ENCODE measurements at regions not wholly inside any gene's neighbourhood (a gene's known extent, or its start where the extent isn't known, plus 50 kb on each side); places are given as distances from the start of the nearest gene placed in this dataset.
"Not testable (repeated sequence)": the region's sequence is repeated elsewhere in the genome, so short reads cannot be mapped to it uniquely, and the experiment has no call there.

DNA sequence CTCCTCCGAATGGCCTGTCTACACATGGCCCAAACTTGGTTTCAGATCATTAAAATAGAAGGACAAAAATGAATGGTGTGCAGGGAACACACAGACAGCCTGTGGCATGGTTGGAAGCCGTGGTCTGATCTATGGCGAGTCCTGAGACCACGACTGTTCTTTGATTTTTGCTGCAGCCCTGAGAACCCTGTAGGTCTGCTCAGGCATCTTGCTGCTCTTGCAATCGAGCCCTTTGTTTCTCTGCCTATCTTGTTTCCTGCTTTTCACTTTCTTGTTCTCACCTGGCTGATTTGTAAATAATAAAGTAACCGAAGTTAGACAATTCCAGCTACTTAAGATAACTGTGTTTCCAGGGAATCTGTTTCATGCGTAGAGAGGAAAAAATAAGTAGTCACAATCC, 54.1 kb upstream of the NBPF9 start:
- DNase-seq, result not testable (repeated sequence)

DNA sequence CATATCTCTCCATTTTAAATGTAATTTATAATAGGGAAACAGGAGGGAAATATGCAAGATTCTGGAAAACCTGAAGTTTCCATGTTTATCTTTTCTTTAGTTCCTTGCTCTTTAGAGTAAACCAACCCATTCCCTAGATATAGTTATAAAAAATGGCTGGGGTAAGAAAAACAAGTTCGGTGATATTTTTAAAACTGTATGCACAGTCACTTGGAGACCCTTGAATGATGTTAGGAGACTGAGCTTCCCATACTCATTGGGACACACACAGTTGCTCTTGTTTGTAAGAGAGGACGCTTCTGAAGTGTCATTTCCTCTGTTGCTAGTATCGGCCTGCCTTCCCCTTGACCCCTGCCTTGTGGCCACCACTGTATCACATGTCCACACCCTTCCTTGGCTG, 55.0 kb upstream of the NBPF9 start:
- not testable (repeated sequence) for DNase-seq

DNA sequence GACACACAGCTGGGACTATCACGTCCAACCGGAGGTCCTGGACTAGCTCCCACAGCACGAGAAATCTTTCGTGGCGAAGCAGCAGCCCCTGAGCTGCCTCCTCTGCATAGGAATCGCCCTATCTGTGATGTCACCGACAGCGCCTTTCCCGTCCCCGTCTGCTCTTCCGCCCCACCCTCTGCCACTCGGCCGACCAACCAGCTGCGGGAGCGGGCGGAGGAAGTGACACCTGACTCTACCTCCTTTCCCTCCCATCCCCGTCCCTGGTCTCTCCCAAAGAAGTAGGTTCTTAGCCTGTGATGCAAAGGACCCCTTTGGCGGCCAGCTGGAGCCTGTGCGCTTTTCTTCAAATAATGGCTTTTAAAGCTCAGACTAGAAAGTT, 59.7 kb upstream of the NBPF9 start:
- DNase-seq, result not testable (repeated sequence)

GRCh38 chr1:149174765-149175164, 71.4 kb upstream of the NBPF9 start:
- DNase-seq, result not testable (repeated sequence)

GRCh38 chr1:149175812-149176211, 72.5 kb upstream of the NBPF9 start:
- not testable (repeated sequence) for DNase-seq

DNA sequence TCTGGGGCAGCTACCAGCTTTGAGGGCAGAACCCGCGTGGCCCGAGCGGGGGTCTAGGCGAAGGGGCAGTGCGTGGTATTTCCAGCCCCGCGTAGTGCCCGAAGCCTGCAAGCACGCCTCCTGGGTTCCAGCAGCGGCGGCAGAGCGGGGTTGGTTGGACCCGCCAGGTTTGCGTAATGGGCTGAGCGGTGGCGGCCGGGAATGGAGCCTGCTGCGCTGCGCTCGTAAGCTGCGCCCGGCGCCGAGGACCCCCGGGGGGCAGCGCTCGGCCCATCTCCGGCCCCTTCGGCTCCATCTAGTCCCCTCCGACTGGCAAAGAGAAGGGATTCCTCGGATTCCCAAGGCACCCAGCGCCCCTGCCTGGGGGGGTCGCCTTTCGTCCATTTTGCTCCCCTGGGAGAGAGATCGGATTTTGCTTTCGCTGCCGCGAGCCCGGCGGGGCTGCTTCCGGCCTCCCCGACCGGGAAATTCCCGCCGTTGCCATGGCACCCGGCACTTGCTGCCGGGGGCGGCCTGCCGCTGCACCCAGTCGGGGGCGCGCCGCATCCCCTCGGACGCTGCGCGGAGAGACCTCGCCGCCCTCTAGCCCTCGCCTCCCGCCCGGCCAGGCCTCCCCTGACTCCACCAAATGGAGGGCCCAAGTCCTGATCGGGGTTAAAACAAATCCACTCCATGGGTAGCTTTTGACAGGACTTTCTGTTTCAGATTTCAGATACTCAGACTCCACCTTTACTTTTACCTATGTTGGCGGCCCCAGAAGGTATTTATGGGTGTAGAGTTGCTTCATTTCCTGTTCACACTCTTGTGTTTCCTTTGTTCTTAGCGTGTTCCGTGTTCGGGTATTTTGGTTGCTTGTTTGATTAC, 73.3 kb upstream of the NBPF9 start:
- peak; percentile 64 for DNase-seq

- DNase-seq, result not testable (repeated sequence)
Measured at GRCh38 chr1:149190742-149191141, 87.4 kb upstream of the NBPF9 start.

- DNase-seq, result not testable (repeated sequence)
Measured at GRCh38 chr1:149196651-149197050, 93.3 kb upstream of the NBPF9 start.

DNA sequence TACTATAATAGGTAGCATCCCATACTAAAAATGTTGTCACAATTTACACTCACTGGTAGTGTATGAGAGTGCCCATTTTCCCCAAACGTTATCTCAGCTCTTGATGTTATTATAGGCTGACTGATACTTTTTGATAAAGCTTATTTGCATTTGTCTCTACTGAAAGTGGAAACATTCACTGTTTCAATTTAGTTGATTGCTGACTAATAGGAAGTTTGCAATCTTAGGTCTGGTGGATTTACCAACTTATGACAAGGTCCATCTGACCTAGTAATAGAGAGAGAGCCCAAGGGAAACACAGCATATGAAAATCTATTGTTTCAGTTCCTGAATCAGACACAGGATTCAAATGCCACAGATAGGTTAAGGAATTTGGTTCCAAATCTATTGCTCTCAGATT, 97.2 kb upstream of the NBPF9 start:
- not testable (repeated sequence) for DNase-seq

- not testable (repeated sequence) for DNase-seq
Measured at GRCh38 chr1:149202283-149202682, 98.9 kb upstream of the NBPF9 start.

DNA sequence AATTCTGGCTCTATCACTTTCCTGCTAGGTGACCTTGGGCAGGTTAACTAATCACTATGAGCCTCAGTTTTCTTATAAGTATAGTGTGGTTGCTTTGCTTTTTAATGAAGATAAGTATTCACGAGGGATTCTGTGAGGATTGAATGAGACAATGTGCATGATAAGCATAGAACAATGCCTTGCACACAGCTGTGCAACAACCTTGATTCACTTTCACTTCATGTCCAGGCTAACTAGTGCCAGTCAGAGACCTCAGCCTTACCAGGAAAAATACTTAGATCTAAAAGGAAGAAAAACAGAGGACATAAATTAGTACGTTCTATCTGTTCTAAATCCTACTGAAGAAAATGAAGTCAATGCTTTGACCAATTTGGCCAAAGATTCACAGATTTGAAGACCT, 101.0 kb upstream of the NBPF9 start:
- not testable (repeated sequence) for DNase-seq

DNA sequence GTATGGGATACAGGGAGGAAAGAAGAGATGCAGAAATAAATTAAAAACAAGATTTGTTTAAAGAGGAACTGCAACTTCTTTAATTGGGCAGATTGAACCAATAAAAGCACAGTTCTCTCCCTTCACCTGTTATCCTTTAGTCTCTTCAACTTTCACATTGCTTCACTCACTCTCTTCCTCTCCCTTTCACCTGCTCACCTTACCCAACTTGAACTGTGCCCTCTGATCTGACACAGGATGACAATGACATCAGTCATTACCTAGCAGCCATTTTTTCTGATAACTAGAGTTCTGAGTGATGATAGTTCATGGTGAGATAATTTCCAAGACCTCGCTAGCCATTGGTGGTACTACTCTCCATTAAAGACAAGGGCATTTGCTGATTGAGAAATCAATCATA, 105.5 kb upstream of the NBPF9 start:
- not testable (repeated sequence) for DNase-seq

- DNase-seq, result not testable (repeated sequence)
Measured at GRCh38 chr1:149211757-149212420, 108.5 kb upstream of the NBPF9 start.

DNA sequence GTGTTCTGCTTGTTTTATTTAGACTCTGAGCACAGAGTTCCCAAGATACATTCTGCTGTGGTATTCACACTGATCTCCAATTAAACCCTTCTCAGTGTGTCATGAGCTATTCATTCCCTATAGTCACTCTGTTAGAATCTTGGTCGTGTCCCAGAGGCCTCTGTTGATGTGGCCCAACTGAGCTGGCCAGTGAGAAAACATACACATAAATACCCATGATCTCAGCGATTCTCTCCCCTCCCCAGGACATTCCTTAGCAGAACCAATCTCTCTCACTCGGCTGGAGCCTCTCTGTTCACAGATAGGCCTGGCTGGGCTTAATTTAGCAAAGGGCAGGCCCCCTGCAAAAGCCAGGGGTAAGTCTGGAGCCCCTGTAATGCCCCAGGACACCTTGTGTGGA, 109.6 kb upstream of the NBPF9 start:
- DNase-seq, result not testable (repeated sequence)

- not testable (repeated sequence) for DNase-seq
Measured at GRCh38 chr1:149213673-149214072, 110.3 kb upstream of the NBPF9 start.

DNA sequence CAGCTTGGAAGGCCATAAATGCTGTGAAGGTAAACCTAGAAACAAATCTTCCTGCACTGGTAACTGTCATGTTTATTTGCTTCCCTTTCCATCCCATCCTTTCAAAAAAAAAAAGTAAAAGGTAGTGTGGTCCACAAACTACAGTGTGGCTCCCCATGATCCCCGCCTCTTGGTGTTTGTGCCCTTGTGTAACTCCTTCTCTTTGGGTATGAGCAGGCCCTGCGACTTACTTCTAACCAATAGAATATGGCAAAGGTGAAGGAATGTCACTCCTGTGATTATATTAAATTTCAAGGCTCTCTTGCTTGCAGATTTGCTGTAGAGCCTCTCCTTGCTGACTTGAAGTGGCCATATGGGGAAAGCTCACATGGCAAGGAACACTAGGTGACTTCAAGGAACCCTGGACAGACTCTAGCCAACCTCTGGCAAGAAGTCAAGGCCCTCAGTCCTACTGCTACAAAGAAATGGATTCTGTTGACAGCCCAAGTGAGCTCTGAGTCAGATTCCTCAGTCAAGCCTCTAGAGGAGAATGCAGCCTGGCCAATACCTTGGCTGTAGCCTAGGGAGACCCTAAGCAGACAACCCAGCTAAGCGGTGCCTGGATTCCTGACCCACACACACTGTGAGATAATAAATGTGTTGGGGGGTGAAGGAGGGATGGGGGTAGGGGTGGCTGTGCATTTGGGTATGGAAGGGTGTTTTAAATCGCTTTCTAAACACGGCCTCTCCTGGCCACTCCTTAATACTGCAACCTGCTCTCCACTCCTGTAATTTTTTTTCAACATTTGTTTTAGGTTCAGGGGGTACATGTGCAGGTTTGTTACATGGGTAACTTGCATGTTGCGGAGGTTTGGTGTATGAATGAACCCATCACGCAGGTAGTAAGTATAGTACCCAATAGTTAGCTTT, 115.0 kb upstream of the NBPF9 start:
- not testable (repeated sequence) for DNase-seq

GRCh38 chr1:149219539-149219938, 116.2 kb upstream of the NBPF9 start:
- DNase-seq, result not testable (repeated sequence)

- not testable (repeated sequence) for DNase-seq
Measured at GRCh38 chr1:149220463-149221074, 117.2 kb upstream of the NBPF9 start.

GRCh38 chr1:149227933-149228665, 124.7 kb upstream of the NBPF9 start:
- DNase-seq, result not testable (repeated sequence)

DNA sequence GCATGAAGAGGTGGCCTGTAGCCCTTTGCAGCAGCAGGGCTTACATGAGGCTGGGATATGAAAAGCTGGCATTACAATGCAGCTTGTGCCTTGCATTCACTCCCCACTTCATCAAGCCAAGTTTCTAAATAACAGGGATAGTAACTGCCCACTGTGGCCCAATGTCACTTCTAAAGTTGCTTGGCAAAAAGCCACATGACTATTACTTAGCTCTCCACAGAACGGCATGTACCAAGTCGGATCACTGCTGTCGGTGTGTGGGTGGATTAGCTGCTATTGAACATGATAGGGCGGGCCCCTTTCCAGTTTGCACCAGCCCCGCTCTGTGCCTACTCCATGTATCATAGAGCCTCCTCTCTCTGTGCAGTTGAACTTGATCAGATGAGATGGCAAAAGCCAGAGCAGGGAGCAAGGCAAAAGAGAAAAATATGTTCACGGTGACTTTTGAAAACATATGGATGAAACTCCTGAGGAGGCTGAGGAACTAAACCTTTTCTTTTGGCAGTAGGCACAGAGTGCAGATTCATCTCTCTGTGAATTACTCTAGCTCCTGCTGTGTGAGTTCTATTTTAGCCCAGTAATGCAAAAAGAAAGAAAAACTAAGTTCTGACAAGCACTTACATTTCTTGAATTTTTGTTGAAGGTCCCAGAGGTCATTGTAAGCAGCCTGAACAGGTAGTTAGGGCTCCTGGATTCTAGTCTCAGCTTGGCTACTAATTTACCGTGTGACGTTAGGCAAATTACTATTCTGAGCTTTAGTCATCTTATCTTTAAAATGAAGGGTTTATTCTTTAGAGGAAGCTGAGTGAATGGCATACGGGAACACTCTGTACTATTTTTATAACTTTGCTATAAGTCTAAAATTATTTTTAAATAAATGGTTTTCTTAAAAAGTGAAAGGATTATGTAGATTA, 125.6 kb upstream of the NBPF9 start:
- DNase-seq, result not testable (repeated sequence)

- not testable (repeated sequence) for DNase-seq
Measured at GRCh38 chr1:149229813-149230212, 126.5 kb upstream of the NBPF9 start.

Data from activated naive CD4-positive, alpha-beta T cell treated with anti-CD3 and anti-CD28 coated beads, Interleukin-2, amount 50 U/mL, for 16 hours (primary cell).